Uterus (tissue), 2 donors: ENCODE measurements at regions not wholly inside any gene's neighbourhood (a gene's known extent, or its start where the extent isn't known, plus 50 kb on each side); places are given as distances from the start of the nearest gene placed in this dataset.

Experiments
- POLR2A ChIP-seq, 2 donors: fragments of 450-650 bp; IDR thresholded peaks; one replicate each; pipeline ENCODE4 v1.6.1; 2016; ENCODE audit warnings: antibody characterized with exemption in 2 of 2, mild to moderate bottlenecking in 1 of 2, moderate library complexity in 1 of 2
- TF ChIP-seq, protein P1 (sequence below), 4 experiments: fragments of 200-600 bp in 2 of 4; fragments of 450-650 bp in 2 of 4; sonication (generic) in 2 of 4; IDR thresholded peaks; one replicate each; pipeline ENCODE4 v1.5.1; 2016 to 2019; ENCODE audit warnings: antibody characterized with exemption in 4 of 4, mild to moderate bottlenecking in 2 of 4, moderate library complexity in 1 of 4

DNA sequence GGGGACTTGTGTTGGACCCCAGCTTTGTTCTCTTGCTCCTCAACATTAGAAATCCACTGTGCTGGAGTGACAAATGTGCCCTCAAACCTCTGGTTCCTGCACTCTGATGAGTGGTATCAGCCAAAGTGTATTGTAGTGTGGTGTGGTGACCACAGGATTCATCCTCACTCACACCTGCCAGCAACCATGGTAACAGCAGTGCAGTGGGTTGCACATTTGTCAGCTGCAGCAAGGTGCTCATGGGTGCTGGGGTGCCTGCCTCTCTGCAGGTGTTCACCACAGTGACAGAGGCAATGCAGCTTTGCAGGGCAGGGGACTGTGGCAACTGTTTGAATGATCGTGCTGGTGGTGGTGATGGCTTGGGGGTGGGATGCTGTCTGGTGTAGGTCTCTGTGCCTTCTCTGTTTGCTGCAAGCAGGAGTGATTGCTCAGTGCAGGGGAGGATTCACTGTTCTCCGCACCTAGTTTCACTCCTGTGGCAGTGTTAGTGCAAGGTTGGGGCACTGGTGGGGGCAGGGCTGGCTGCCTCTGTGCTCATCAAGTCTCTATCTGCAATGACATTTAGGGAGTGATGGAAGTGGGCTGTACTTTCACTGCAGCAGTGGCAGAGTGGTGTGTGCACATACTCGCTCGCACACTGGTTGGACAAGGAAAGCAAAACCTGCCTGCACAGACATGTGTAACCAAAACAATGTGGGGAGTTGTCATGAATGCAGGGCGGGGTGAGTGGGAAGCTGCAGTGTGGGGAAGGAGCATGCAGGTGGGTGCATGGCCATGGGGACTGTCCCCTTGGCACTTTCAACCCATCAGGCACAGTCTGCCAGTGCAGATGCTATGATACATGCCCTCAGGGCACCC lies 301.1 kb downstream of the PIK3C3 start:
- TF ChIP-seq, protein P1, sequence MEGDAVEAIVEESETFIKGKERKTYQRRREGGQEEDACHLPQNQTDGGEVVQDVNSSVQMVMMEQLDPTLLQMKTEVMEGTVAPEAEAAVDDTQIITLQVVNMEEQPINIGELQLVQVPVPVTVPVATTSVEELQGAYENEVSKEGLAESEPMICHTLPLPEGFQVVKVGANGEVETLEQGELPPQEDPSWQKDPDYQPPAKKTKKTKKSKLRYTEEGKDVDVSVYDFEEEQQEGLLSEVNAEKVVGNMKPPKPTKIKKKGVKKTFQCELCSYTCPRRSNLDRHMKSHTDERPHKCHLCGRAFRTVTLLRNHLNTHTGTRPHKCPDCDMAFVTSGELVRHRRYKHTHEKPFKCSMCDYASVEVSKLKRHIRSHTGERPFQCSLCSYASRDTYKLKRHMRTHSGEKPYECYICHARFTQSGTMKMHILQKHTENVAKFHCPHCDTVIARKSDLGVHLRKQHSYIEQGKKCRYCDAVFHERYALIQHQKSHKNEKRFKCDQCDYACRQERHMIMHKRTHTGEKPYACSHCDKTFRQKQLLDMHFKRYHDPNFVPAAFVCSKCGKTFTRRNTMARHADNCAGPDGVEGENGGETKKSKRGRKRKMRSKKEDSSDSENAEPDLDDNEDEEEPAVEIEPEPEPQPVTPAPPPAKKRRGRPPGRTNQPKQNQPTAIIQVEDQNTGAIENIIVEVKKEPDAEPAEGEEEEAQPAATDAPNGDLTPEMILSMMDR (IDR thresholded peaks at IDR 0.05): no peak
- TF ChIP-seq POLR2A (IDR thresholded peaks at IDR 0.05): no peak
